K562 (cell line): ENCODE measurements at regions not wholly inside any gene's neighbourhood (a gene's known extent, or its start where the extent isn't known, plus 50 kb on each side); places are given as distances from the start of the nearest gene placed in this dataset.

ENCODE experiments used
- ATAC-seq: fragments of 200-7000 bp; cut with Tn5 transposase; 3 replicates; pipeline ENCODE4 v1.9.1; 2020; ENCODE audit warnings: moderate library complexity
- BruUV-seq: library from RNA; stranded (reverse); fragments of 400-500 nt; replicated peaks from 2 replicates; lab custom pipeline; 2021; lab: Mats Ljungman, UMichigan
- CTCF ChIA-PET: fragments of 300-600 bp; formaldehyde crosslinking; extraction: SDS; loops from one replicate; lab custom pipeline; 2021; ENCODE audit warnings: low intra/inter-chr PET ratio; lab: Yijun Ruan, JAX
- POLR2A ChIA-PET: fragments of 300-600, 350-650 bp; sonication (Branson Sonifier 250); formaldehyde crosslinking; extraction: SDS; loops from one replicate; lab custom pipeline; 2021; ENCODE audit warnings: antibody characterized with exemption, inconsistent platforms; lab: Yijun Ruan, JAX
- DNase-seq, 4 experiments: peaks; one replicate each; pipeline versions ENCODE4 v3.0.0 to v3.0.0-alpha.2; 2011 to 2018; ENCODE audit warnings: low spot score in 3 of 4, mixed read lengths in 3 of 4; ENCODE audit errors: extremely low read depth in 1 of 4
- FAIRE-seq: peaks from 2 replicates; lab custom pipeline; 2011; peaks lifted over from hg19 to GRCh38; lab: Jason Lieb, UNC
- H2AFZ ChIP-seq: 2 replicates; pipeline ENCODE4 v1.6.0; 2011; ENCODE audit warnings: low read depth, low read length, control low read depth, inconsistent platforms
- H3K27ac ChIP-seq: fragments of 200-600 bp; 3 replicates; pipeline ENCODE4 v1.8.0; 2011; ENCODE audit warnings: low read depth, mild to moderate bottlenecking, control low read depth, inconsistent platforms, low read length, moderate library complexity, mixed read lengths; ENCODE audit errors: extremely low read depth
- H3K27me3 ChIP-seq, 2 experiments: fragments of 300-600 bp in 1 of 2; 2 replicates in 1 of 2; 3 replicates in 1 of 2; pipeline versions ENCODE4 v1.6.0 to v1.8.0; 2011; ENCODE audit warnings: inconsistent platforms in 2 of 2, low read length in 2 of 2, mild to moderate bottlenecking in 1 of 2, mixed read lengths in 1 of 2, moderate library complexity in 1 of 2; ENCODE audit not compliant: control insufficient read depth in 2 of 2, insufficient read depth in 2 of 2
- H3K36me3 ChIP-seq: fragments of 300-600 bp; 3 replicates; pipeline ENCODE4 v1.8.0; 2011; ENCODE audit warnings: mild to moderate bottlenecking, low read length, inconsistent platforms; ENCODE audit not compliant: control insufficient read depth, insufficient read depth
- H3K4me1 ChIP-seq, 2 experiments: fragments of 200-600 bp in 1 of 2; replicated peaks in 1 of 2; 2 replicates in 1 of 2; 3 replicates in 1 of 2; pipeline versions ENCODE4 v1.5.1 to v1.8.0; 2011; ENCODE audit warnings: inconsistent platforms in 2 of 2, low read length in 2 of 2, mild to moderate bottlenecking in 1 of 2, mixed read lengths in 1 of 2, moderate library complexity in 1 of 2; ENCODE audit not compliant: control insufficient read depth in 2 of 2, insufficient read depth in 2 of 2
- H3K4me2 ChIP-seq: 2 replicates; pipeline ENCODE4 v1.6.1; 2011; ENCODE audit warnings: low read length, control low read depth, inconsistent platforms, mixed read lengths; ENCODE audit not compliant: insufficient read depth
- H3K4me3 ChIP-seq: fragments of 200-600 bp; sonication (generic), shearing (Covaris generic); 2 replicates; pipeline ENCODE4 v1.5.1; 2016; ENCODE audit warnings: control low read depth, inconsistent platforms
- H3K79me2 ChIP-seq: fragments of 200-600 bp; 3 replicates; pipeline ENCODE4 v1.8.0; 2011; ENCODE audit warnings: low read length, inconsistent platforms; ENCODE audit not compliant: control insufficient read depth, insufficient read depth
- H3K9ac ChIP-seq, 2 experiments: 2 replicates each; pipeline versions ENCODE4 v1.6.0 to v1.6.1; 2011; ENCODE audit warnings: low read depth in 2 of 2, low read length in 2 of 2, control low read depth in 1 of 2, inconsistent platforms in 1 of 2, mild to moderate bottlenecking in 1 of 2, mixed read lengths in 1 of 2; ENCODE audit not compliant: insufficient read depth in 1 of 2
- H3K9me1 ChIP-seq: one replicate; pipeline ENCODE4 v1.6.0; 2011; ENCODE audit warnings: inconsistent platforms, mild to moderate bottlenecking, low read length, moderate library complexity; ENCODE audit not compliant: control insufficient read depth, insufficient read depth
- H3K9me3 ChIP-seq: replicated peaks from 2 replicates; pipeline ENCODE4 v1.5.1; 2011; ENCODE audit warnings: low read depth, low read length, inconsistent platforms; ENCODE audit not compliant: control insufficient read depth, insufficient read depth
- H4K20me1 ChIP-seq: replicated peaks from 2 replicates; pipeline ENCODE4 v1.6.1; 2011; ENCODE audit warnings: low read length, inconsistent platforms, mixed read lengths; ENCODE audit not compliant: control insufficient read depth, insufficient read depth
- BCOR ChIP-seq: fragments of 450-650 bp; IDR thresholded peaks from 2 replicates; pipeline ENCODE4 v1.6.1; 2016
- NR1H2 ChIP-seq: sonication (generic); formaldehyde crosslinking; IDR thresholded peaks from 2 replicates; pipeline ENCODE4 v1.4.0; 2020; ENCODE audit warnings: mild to moderate bottlenecking, missing genetic modification reagents
- NR4A1 ChIP-seq, 2 experiments: fragments of 250-450 bp in 1 of 2; fragments of 450-650 bp in 1 of 2; sonication (Bioruptor Pico) in 1 of 2; IDR thresholded peaks; 2 replicates each; pipeline versions ENCODE4 v1.4.0 to v1.6.1; 2016 to 2020; ENCODE audit warnings: mild to moderate bottlenecking in 2 of 2, missing compliant biosample characterization in 1 of 2, missing genetic modification characterization in 1 of 2, moderate library complexity in 1 of 2
- PHF21A ChIP-seq: fragments of 450-650 bp; IDR thresholded peaks from 2 replicates; pipeline ENCODE4 v1.6.1; 2017; ENCODE audit warnings: low read depth, borderline replicate concordance
- PYGO2 ChIP-seq: fragments of 450-650 bp; IDR thresholded peaks from 2 replicates; pipeline ENCODE4 v1.6.1; 2016; ENCODE audit warnings: mild to moderate bottlenecking, missing genetic modification characterization, moderate library complexity, missing compliant biosample characterization
- SAFB2 ChIP-seq: fragments of 200-400 bp; formaldehyde crosslinking; IDR thresholded peaks from 2 replicates; pipeline ENCODE4 v1.6.1; 2018; ENCODE audit warnings: borderline replicate concordance, low read length, low read depth, moderate library complexity; ENCODE audit not compliant: severe bottlenecking
- ZNF175 ChIP-seq: fragments of 200-800 bp; sonication (Bioruptor generic); IDR thresholded peaks from 2 replicates; pipeline ENCODE4 v1.6.1; 2016; ENCODE audit warnings: low read depth, mild to moderate bottlenecking, missing genetic modification characterization, missing compliant biosample characterization
- ZNF41 ChIP-seq: fragments of 250-450 bp; sonication (Bioruptor Pico); conservative IDR thresholded peaks from 2 replicates; pipeline ENCODE4 v1.4.0; 2020; ENCODE audit warnings: mild to moderate bottlenecking
- ZNF583 ChIP-seq: fragments of 250-450 bp; sonication (Bioruptor Pico); IDR thresholded peaks from 2 replicates; pipeline ENCODE4 v1.4.0; 2020
- ZNF584 ChIP-seq: fragments of 200-800 bp; sonication (Bioruptor generic); IDR thresholded peaks from 2 replicates; pipeline ENCODE4 v1.6.1; 2016; ENCODE audit warnings: low read depth, mild to moderate bottlenecking, missing genetic modification characterization, missing compliant biosample characterization
- WGBS: fragments of 100-300 bp; shearing (Covaris generic); methylation state at CpG from one replicate; pipeline ENCODE4 v1.1.6; 2016; ENCODE audit warnings: low coverage, mixed read lengths; ENCODE audit not compliant: insufficient coverage; ENCODE audit errors: missing lambda C conversion rate; 5-methylcytosine and 5-hydroxymethylcytosine counted together
- in situ Hi-C: fragments of 300-500 bp; cut with MboI; formaldehyde crosslinking; loops from 4 replicates; pipeline ENCODE4 v1.15.0; 2018; ENCODE audit warnings: inconsistent platforms, mixed read lengths
- intact Hi-C: fragments of 100-400 bp; cut with micrococcal nuclease; formaldehyde crosslinking; loops from 2 replicates; pipeline ENCODE4 v1.14.2; 2022
- TF ChIP-seq, protein P1 (sequence below): fragments of 250-450 bp; sonication (Bioruptor Pico); IDR thresholded peaks from 2 replicates; pipeline ENCODE4 v1.5.0; 2021

- peak in 2 of 4 experiments; percentile 22 for DNase-seq
- Histone ChIP-seq H3K79me2 (no peaks in the 10 kb centered on the region), H3K36me3 (no peaks in the 10 kb centered on the region), H3K27me3 (no peaks in the 10 kb centered on the region; a peak in 1 of 5 replicates), H3K9ac (no peak overlapping the region), H3K4me3 (no peak overlapping the region), H3K4me1 (no peaks in the 10 kb centered on the region; a peak in 1 of 5 replicates), H3K9me1 (no peaks in the 10 kb centered on the region), H3K9me3 (no peaks in the 10 kb centered on the region), H3K27ac (no peak overlapping the region), H2AFZ (no peak overlapping the region), H4K20me1 (no peaks in the 10 kb centered on the region), H3K4me2 (no peak overlapping the region)
- BruUV-seq: no TSS peak
- ATAC-seq: no peak
- in situ Hi-C loops: no loop called here
- WGBS: 0% methylated on average over 2 of the region's 2 CpGs
- ChIA-PET POLR2A (no interaction called here), CTCF (no interaction called here)
- FAIRE-seq: no peak
- intact Hi-C loops: no loop called here
- no peak for TF ChIP-seq SAFB2
- TF ChIP-seq PHF21A: peak; percentile 65; the same call in 1 of the 2 replicates
Measured at GRCh38 chr20:60271597-60271996, 313.4 kb downstream of the CDH26 start.

- ATAC-seq (no peak), DNase-seq (no peak), FAIRE-seq (no peak)
- Histone ChIP-seq H2AFZ (no peak overlapping the region), H3K9me3 (no peaks in the 10 kb centered on the region), H4K20me1 (no peaks in the 10 kb centered on the region), H3K9ac (no peak overlapping the region), H3K36me3 (no peaks in the 10 kb centered on the region), H3K79me2 (no peaks in the 10 kb centered on the region), H3K27ac (no peak overlapping the region), H3K9me1 (no peaks in the 10 kb centered on the region), H3K4me2 (no peak overlapping the region), H3K4me3 (no peak overlapping the region), H3K27me3 (no peaks in the 10 kb centered on the region; a peak in 1 of 5 replicates), H3K4me1 (no peaks in the 10 kb centered on the region; a peak in 1 of 5 replicates)
- POLR2A ChIA-PET: no interaction called here
- in situ Hi-C loops (no loop called here), intact Hi-C loops (no loop called here)
- CTCF ChIA-PET: no interaction called here
- BruUV-seq: no TSS peak
- WGBS: 2% methylated on average over 6 of the region's 6 CpGs
- TF ChIP-seq BCOR (no peak), ZNF584 (CRISPR knock-in tag) (no peak), NR4A1 (CRISPR knock-in tag; IDR thresholded peaks at IDR 0.05) (no peak), NR4A1 (tag; IDR thresholded peaks at IDR 0.05) (no peak), NR1H2 (CRISPR knock-in tag) (no peak), ZNF583 (no peak), ZNF175 (CRISPR knock-in tag) (no peak), PYGO2 (tag) (no peak), ZNF41 (no peak)
- TF ChIP-seq, protein P1, sequence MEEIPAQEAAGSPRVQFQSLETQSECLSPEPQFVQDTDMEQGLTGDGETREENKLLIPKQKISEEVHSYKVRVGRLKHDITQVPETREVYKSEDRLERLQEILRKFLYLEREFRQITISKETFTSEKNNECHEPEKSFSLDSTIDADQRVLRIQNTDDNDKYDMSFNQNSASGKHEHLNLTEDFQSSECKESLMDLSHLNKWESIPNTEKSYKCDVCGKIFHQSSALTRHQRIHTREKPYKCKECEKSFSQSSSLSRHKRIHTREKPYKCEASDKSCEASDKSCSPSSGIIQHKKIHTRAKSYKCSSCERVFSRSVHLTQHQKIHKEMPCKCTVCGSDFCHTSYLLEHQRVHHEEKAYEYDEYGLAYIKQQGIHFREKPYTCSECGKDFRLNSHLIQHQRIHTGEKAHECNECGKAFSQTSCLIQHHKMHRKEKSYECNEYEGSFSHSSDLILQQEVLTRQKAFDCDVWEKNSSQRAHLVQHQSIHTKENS (CRISPR knock-in tag): no peak
Measured at GRCh38 chr20:60272790-60273189, 314.6 kb downstream of the CDH26 start.
